ENCODE measurements at regions not wholly inside any gene's neighbourhood (a gene's known extent, or its start where the extent isn't known, plus 50 kb on each side); places are given as distances from the start of the nearest gene placed in this dataset.

DNA sequence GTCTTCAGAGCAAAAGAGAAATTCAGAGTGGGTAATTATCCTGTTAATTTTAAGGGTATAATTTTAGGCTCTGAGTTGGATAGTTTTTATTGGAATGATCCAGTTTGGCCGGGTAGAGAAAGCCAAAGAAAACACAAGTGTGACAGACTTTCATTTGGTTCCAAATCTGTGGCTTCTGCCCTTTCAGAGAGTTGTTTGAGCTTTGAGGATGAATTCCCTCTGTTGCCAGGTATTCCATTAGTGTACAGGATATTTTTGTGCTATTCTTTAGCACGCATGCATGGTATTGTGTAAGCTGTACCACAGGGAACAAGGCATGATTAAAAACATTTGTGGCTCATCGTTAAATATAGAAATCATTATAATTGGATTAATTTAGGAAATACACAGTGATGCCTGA is 384.4 kb downstream of the ADGRL2 start:
- H3K9me3 ChIP-seq, result no peaks in the 10 kb centered on the region
- H3K36me3 ChIP-seq, result no peaks in the 10 kb centered on the region
- DNase-seq, result no peak
- H3K27ac ChIP-seq, result no peak overlapping the region
- intact Hi-C loops (cut with DNase I), result no loop called here
- no peak overlapping the region for H3K4me3 ChIP-seq
- no peak for ATAC-seq
- WGBS, 4 donors, result 50 to 69% (median 53%) methylated on average over 3 of the region's 3 CpGs
- peaks cover 0 to 8% (median 0%) of the 10 kb centered on the region in 12 donors for H3K4me1 ChIP-seq
- no peaks in the 10 kb centered on the region for H3K27me3 ChIP-seq
- TF ChIP-seq, protein P1, sequence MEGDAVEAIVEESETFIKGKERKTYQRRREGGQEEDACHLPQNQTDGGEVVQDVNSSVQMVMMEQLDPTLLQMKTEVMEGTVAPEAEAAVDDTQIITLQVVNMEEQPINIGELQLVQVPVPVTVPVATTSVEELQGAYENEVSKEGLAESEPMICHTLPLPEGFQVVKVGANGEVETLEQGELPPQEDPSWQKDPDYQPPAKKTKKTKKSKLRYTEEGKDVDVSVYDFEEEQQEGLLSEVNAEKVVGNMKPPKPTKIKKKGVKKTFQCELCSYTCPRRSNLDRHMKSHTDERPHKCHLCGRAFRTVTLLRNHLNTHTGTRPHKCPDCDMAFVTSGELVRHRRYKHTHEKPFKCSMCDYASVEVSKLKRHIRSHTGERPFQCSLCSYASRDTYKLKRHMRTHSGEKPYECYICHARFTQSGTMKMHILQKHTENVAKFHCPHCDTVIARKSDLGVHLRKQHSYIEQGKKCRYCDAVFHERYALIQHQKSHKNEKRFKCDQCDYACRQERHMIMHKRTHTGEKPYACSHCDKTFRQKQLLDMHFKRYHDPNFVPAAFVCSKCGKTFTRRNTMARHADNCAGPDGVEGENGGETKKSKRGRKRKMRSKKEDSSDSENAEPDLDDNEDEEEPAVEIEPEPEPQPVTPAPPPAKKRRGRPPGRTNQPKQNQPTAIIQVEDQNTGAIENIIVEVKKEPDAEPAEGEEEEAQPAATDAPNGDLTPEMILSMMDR (IDR thresholded peaks at IDR 0.05), result no peak
- no peak for TF ChIP-seq POLR2A (IDR thresholded peaks at IDR 0.05)

DNA sequence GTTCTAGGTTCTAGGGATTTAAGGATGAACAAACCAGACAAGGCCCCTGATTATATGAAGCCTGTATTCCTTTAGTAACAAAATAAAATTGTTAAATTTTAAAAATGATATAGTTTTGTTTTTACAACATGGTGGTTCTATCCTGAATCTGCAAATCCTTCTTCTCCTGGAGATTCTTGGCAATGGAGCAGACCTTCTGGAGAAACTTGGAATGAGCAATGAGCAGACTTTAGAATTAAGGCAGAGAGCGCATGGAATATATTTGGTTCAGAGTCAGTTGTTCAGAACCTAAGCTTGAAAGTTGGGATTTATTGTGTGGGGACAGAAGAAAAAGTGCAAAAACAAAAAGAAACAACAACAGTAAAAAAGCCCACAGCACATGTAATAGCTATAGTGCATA is 381.1 kb downstream of the ADGRL2 start:
- no peak for TF ChIP-seq POLR2A (IDR thresholded peaks at IDR 0.05)
- TF ChIP-seq, protein P1 (IDR thresholded peaks at IDR 0.05), result no peak
- DNase-seq, result no peak
- no peak overlapping the region for H3K4me3 ChIP-seq
- no peak for ATAC-seq
- no peaks in the 10 kb centered on the region for H3K27me3 ChIP-seq
- H3K4me1 ChIP-seq, result peaks cover 0 to 8% (median 0%) of the 10 kb centered on the region in 12 donors
- whole genome bisulfite sequencing, 4 donors, result 42 to 98% (median 97%) methylated on average over 1 of the region's 1 CpG
- no peaks in the 10 kb centered on the region for H3K9me3 ChIP-seq
- H3K27ac ChIP-seq, result no peak overlapping the region
- intact Hi-C loops (cut with DNase I), result no loop called here
- H3K36me3 ChIP-seq, result no peaks in the 10 kb centered on the region

DNA sequence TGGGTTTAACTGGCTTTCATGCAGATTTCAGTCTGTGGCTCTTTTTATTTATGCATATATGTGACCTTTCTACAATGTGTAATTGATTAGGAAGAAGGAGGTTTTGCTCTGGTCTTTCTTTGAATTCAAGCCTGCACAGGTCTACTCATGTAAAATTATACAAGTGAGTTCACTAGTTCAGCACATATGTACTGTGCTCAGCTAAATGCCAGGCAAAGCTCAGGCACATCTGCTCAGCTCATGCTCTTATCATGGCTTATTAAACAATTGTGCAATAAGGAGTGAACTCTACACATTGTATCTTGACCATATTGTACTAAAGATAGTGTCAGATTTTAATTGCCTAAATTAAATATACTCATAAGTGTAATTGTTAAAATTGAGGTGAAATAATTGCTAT is 378.4 kb downstream of the ADGRL2 start:
- no peak for DNase-seq
- Histone ChIP-seq H3K9me3 (no peaks in the 10 kb centered on the region), H3K27ac (no peak overlapping the region), H3K36me3 (no peaks in the 10 kb centered on the region), H3K4me1 (no peaks in the 10 kb centered on the region), H3K27me3 (no peaks in the 10 kb centered on the region), H3K4me3 (no peak overlapping the region)
- intact Hi-C loops (cut with DNase I), result no loop called here
- TF ChIP-seq, protein P1 (IDR thresholded peaks at IDR 0.05), result no peak
- no peak for TF ChIP-seq POLR2A (IDR thresholded peaks at IDR 0.05)
- no peak for ATAC-seq

DNA sequence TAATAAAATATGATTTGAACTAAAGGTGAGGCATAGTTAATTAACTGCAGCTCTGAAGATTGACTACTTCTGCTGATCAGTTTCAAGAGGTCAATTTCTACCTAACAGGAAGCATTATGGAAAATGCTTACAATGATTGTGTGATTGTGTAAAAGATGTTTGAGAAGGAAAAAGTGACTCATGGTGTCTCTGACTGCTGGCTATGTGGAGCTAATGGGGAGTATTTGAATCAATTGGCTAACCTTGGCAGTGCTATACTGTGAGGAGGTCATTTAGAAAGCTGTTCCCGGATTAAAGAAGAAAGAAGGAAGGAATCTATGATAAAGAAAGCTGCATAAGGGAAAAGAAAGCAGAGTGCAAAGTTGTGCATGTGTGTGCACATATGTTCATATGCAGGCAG is 376.5 kb downstream of the ADGRL2 start:
- H3K9me3 ChIP-seq, result no peaks in the 10 kb centered on the region
- 68 to 87% (median 80%) methylated on average over 1 of the region's 1 CpG for WGBS, 4 donors
- intact Hi-C loops (cut with DNase I), result no loop called here

More for the DNA sequence above, 376.5 kb downstream of the ADGRL2 start:
- H3K27me3 ChIP-seq, result no peaks in the 10 kb centered on the region
- TF ChIP-seq, protein P1 (IDR thresholded peaks at IDR 0.05), result no peak
- TF ChIP-seq POLR2A (IDR thresholded peaks at IDR 0.05), result no peak
- H3K4me1 ChIP-seq, result no peaks in the 10 kb centered on the region
- no peak overlapping the region for H3K4me3 ChIP-seq
- ATAC-seq (no peak), DNase-seq (no peak)
- H3K27ac ChIP-seq, result no peak overlapping the region
- no peaks in the 10 kb centered on the region for H3K36me3 ChIP-seq
